HG02610 (cell line): ENCODE measurements at regions not wholly inside any gene's neighbourhood (a gene's known extent, or its start where the extent isn't known, plus 50 kb on each side); places are given as distances from the start of the nearest gene placed in this dataset.
"Not testable (repeated sequence)": the region's sequence is repeated elsewhere in the genome, so short reads cannot be mapped to it uniquely, and the experiment has no call there.

Experiments
- ATAC-seq: cut with Tn5 transposase; IDR thresholded peaks from one replicate; pipeline ENCODE4 v1.9.1; 2021; ENCODE audit warnings: mild to moderate bottlenecking, moderate library complexity; ENCODE audit not compliant: unreplicated experiment

DNA sequence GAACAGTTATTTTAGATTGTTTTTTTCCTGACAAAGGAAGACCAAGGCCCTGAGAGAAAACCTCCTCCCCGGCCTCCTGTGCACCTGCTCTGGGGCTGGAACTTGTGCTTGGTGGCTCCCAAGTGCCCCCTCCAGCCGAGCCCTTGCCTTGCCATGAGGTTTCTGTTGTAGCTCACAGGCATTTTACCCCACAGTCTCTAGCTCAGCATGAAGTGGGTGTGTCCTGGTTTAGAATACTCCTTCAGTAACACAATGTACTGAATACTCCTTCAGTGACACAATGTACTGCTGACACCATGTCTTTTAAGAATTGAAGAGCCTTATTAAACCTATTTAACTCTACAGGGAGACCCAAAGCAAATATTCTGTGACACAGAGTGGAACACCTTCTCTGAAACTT, 116.1 kb downstream of the OR4M2 start:
- ATAC-seq, result not testable (repeated sequence)

DNA sequence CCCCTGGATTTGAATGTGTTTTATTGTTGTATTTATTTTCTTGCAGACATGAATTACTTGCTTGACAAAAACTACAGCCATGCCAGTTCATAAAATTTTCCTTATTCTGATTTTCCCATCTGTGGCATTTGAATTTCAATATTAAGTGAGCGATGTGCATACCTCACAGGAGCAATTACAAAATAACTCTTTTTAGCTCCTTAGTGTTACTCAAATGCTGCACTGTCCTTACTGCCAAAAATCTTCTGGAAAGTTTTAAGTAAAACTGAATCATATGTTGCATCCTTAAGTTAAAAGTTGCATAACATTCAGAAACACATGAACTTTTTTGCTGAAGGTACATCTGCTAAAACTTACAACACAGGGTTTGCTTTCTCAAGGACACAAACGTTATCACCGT, 120.1 kb downstream of the OR4M2 start:
- not testable (repeated sequence) for ATAC-seq

DNA sequence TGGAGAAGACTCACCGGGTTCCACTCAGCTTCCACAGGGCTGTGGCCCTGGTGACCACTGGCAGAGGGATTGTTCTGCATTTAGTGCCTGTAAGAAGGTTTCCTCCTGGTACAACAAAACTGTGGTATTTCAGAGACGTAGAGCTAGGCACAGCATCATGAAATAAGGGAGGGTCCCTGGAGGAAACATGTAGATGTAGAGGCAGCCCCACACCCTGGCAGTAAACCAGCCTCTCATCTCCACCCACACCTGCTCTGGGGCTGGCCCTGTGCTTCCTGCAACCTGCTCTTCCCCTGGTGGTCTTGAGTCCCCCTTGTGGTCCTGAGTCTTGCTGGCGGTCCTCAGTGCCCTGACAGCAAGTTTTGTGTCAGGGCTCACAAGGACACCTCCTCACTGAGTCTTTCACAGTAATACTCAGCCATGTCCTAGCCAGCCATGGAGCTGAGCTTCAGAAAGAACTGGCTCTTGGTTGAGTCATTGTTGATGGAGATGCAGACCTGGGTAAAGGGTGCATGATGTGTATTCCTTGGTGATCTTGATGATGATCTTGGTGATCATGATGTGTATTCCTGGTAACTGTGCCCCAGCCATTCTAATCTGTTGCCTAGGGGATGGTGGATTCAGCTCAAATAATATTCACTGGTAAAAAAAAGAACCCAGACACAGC, 121.8 kb downstream of the OR4M2 start:
- not testable (repeated sequence) for ATAC-seq

DNA sequence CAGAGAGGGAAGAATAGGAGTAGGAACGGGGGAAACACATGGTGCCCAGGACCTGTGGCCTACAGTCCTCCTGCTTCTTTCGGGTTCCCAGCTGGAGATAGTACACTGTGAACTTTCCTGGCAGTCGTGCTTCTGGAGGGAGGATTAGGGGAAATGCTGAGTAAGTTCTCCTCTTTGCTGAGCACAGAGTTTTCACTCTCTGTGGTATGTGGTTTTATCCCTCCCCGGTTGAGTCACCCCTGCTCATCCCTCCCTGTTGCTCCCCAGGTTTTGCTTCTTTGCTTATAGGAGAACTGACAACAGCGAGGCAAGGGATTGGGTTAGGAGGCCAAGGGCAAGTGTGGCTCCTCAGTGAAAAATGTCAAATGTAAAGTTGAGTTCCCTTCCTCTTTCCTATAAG, 122.9 kb downstream of the OR4M2 start:
- not testable (repeated sequence) for ATAC-seq

DNA sequence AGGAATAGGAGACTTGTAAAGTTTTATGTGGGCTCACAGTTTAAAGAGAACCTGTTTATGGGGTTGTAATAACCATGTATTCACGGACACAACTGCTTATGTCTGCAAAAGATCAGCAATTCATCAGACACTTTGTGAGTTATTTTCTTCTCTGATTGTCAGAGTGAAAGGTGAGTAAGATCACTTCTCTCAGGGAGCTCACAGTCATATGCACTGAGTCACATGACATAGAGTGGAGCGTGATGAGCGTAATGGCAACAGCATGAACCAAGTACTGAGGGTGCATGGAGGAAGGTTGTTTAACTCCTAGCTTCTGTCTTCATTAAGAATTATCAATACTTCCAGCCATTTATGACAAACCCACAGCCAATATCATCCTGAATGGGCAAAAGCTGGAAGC, 128.8 kb downstream of the OR4M2 start:
- not testable (repeated sequence) for ATAC-seq

DNA sequence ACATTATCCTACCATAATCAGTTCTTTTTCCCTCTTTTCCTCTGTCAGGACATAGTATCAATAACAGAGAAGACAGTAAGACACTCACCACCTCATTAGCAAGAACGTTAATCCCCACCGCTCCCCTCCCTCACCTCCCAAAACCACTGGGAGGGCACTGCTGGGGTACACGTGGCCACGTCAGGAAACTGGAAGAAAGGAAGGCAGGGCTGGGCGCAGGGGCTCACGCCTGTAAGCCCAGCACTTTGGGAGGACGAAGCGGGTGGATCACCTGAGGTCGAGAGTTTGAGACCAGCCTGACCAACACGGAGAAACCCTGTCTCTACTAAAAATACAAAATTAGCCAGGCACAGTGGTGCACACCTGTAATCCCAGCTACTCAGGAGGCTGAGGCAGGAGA, 142.3 kb downstream of the OR4M2 start:
- ATAC-seq, result not testable (repeated sequence)

DNA sequence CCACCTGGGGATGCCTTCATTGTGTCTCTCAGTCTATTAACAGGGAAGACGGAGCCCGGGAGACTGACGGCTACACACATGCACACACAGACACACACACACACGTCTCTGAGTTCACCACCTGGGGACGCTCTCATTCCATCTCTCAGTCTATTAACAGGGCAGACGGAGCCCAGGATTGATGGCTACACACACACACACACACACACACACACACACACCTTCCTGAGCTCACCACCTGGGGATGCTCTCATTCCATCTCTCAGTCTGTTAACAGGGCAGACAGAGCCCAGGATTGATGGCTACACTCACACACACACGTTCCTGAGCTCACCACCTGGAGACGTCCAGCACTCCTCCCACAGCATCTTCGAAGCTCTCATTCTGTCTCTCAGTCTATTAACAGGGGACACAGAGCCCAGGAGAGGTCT, 143.9 kb downstream of the OR4M2 start:
- ATAC-seq, result no peak

DNA sequence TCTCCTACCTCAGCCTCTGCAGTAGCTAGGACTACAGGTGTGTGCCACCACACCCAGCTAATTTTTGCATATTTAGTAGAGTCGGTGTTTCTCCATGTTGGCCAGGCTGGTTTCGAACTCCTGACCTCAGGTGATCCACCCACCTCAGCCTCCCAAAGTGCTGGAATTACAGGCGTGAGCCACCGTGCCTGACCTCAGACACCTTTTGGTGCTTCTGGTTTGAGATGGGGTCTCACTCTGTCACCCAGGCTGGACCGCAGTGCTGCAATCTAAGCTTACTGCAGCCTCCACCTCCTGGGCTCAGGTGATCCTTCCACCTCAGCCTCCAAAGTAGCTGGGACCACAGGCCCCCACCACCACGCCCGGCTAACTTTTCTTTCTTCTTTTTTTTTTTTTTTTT, 144.6 kb downstream of the OR4M2 start:
- ATAC-seq, result not testable (repeated sequence)

DNA sequence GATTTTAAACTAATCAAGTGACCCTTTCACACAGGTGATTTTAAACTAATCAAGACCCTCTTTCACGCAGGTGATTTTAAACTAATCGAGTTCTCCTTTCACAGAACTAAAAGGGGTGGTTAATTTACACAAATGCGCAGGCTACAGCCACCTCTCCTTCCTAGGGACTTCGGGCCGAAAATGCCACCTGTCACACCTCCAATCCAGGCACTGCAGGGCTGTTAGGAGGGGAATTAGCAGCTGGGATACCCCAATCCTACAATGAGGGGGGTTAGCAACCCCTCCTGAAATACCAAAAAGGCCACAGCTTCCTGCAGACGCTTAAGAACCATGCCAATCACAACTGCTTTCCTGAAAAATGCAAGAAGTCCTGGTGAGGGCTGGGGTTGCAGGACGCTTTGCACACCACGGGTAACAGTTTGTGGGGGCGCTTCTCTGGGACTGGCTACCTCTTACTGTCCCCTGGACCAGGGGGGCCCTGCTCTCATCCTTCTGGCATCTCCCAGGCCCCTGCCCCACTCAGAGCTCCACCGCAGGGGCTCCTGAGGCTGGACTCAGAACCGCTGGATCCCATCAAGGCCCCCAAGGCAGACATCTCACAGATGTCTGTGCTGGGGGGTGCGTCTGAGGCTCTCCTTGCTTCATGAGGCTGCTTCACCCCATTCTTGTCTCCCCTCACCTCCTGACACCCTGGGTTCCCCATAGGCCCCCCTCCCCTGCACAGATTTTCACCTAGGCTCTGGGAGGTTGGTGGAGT, 145.9 kb downstream of the OR4M2 start:
- no peak for ATAC-seq

DNA sequence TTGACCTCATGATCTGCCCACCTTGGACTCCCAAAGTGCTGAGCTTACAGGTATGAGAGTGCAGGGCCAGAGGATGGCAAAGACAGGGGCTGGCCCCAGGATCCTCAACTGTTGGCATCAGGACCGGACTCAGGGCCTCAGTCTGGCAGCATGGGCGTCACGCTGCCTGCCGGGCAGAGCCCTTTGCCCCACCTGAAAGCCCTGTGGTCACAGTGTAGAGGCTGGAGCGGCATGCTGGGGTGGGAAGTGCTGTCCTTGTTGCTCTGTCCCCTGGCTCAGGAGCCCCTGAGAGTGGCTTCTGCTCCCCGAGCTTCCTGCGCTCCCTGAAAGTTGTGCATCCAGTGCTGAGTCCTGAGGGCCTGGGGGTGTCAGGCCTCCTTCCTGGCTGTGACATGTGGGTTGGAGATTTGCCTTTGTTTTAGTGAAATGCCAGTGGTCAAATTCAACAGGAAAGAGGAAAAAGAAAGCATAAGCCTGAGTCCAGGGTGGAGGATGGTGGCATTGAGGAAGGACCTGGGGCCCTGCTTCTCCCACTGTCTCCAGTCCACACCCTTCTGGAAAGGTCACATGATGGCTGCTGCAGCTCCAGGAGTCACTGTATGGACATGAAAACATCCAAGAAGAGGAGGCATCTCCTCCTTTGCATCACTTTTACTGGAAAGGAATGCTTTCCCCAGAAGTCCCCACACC, 147.2 kb downstream of the OR4M2 start:
- no peak for ATAC-seq

DNA sequence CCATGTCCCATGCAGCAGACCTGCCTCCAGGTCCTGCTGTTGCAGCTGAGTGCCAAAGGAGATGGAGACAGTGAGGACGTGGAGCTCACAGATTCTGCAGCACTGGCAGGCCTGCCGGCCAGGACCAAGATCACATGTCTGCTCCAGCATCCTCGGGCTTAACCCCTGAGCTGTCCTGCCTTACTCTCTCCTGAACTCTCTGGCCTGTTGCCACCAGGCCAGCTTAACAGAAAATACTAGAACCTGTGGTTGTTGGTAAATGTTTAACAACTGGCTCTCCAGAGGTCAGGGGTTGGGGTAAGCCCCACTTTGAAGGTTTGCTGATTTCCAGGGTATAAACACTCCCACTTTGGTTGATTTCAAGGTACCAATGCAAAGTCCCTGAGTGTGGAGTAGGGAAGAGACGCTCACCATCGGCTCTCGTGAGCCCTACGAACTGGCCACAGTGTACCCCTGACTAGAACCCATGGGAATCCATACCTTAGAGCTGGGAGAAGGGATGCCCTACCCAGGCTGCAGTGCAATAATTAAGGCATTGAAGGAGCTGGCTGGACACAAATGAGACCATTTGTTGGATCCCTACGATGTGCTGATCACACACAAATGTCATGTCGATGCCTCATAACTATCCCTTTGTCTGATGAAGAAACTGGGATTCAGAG, 147.9 kb downstream of the OR4M2 start:
- no peak for ATAC-seq

DNA sequence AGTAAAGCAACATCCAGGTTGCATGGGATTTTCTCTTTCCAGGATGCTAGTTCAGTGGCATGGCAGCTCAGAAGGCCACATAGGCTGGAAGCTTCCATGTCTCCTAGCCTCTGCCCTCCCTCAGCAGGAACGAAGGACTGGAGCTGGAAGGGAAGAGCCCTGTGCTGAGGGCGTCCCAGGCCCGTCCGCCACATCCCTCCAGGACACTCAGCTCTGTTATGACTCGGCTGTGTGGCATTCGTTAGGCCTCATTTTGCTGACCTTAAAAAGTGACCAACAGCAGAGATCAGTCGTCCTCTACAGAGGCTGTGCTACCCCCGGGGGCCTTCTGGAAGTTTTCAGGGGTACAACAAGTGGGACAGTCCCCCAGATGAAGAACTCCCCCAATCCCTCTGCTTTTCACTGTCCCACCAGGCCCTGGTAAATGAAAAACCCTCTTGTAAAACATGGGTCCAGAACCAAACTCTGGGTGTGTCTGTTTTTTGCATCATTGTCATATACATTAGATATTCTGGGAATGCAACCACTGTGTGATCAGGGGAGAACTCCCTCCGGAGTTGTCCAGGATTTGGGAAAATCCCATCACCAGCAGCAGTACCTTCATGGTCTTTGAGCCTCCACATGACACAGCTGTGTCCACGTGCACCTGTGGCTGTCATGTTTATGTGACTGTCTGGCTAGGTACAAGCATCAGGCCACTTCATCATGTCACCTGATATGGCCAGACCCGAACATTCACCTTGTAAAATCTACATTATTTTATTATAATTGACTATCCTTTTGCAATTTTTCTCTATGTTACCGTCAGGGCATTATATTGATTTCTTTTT, 149.9 kb downstream of the OR4M2 start:
- no peak for ATAC-seq

DNA sequence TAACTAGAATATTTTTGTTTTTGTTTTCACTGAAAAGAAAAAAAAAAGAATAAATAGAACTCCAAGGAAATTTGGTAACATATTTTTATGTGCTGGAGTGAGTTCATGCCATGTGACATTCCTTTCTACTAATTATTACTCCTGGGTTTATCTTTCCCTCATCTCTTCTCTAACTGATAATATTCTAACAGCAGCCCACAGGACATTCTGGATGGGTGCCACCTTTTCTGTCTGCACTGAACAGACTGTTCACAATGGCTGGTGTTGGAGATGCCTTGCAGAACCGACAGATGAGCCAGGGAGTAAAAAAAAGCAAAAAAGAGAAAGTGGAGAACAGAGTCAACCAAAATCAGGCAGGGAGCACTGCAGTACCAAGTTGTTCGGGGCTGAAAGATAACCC, 151.3 kb downstream of the OR4M2 start:
- no peak for ATAC-seq

DNA sequence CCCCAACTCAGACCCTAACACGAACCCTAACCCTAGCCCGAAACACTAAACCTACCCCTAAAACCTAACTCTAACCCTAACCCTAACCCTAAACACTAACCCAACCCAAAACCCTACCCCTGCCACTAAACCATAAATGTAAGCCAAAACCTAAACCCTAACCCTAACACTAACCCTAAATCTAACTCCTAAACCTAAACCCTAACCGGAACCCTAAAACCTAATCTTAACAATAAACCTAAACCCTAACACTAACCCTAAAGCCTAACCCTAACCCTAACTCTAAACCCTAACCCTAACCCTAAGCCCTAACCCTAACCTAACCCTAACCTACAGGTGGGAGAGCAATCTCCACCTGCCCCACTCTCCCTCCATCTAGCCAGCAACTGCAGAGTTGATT, 152.3 kb downstream of the OR4M2 start:
- no peak for ATAC-seq

DNA sequence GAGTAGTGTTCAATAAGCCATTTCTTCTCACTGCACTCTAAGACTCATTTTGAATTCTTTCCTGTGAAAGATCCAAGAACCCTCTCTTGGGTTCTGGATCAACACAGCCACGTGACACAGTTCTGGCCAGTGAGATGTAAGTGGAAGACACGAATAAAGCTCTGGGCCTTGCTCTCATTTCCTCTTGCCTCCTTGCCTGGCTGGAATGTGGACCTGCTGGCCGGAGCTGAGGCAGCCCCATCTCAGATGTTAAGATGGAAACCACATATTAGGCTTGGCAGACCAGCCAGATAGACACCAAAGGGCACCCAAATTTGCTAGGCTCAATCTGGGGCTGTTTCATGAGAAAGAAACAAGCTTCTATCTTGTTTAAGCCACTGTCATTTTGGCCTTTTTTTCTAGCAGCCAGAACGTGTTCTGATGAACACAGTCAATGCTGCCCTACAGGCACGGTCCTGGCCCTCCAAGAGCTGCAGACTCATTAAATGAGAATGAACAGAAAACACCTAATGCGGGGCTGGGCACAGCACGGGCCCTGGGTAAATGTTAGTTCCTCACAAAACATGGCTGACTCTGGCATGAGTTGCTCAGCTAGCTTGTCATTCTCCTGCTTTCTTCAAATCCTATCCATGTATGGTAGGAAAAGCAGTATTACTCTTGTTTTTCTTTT, 155.1 kb downstream of the OR4M2 start:
- ATAC-seq, result not testable (repeated sequence)

DNA sequence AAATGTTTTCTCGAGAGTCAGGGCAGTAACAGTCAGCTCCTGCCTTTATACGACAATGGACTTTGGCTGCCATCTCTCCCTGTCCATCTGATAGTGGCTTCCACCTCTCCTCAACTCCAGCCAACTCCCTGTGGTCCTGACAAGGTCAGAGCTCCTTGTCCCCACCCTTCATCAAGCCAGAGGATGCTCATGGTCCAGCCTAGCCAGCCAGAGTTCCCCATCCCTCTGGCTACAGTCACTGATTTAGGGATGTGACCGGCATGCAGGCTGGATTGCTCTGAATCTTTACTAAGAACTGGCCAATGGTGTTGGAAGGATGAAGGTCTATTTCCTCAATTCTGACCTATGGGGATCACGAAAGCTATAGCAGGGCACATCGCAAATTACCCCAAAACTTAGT, 156.1 kb downstream of the OR4M2 start:
- ATAC-seq, result no peak

DNA sequence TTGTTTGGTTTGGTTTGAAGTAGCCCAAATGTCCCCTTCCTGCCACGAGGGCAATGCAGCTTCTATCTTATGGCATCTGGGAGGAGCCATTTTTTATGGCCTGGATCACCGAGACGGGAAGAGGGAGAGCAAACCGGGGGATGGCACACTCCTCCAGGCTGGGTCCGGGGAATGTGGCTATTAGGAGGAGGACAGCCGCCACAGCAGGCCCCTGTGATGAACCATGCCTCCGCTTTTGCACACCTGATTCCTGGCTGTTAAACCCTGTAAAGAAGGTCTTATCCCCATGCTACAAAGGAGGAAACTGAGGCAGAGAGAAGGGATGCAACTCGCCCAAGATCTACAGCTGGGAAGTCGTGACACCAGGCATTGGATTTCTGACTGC, 157.6 kb downstream of the OR4M2 start:
- no peak for ATAC-seq

DNA sequence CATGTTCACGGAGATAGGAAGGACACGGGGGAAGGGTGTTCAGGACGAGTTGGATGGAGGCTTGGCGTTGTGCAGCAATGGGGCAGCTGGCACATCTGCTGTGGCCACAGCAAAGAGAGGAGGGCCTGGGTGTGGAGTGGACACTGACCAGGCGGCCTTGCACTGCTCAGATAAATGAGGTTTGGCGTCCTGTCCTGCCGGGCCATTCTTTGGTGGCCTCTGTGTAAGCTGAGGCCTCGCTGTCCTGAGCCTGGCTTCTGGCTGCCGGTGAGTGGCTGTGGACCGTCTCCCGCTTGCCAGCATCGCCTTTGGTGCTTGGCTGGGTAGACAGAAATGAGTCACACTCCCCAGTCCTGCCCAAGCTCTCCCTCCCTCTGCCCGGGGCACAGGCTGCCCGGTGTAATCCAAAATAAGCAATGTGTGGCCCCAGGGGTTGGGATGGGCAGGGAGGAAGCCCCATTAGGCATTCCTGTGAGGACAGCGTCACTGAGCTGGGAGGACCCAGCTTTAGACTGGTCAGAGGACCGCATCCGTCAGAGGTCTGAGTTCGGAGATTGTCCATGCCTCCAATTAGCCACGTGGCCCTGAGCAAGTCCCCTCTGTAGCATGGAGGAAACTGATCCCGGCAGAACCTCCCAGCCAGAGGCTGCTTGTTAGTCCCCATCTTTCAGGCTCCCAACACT, 158.1 kb downstream of the OR4M2 start:
- not testable (repeated sequence) for ATAC-seq
